ENCODE measurements at regions not wholly inside any gene's neighbourhood (a gene's known extent, or its start where the extent isn't known, plus 50 kb on each side); places are given as distances from the start of the nearest gene placed in this dataset.
"Not testable (repeated sequence)": the region's sequence is repeated elsewhere in the genome, so short reads cannot be mapped to it uniquely, and the experiment has no call there.

DNA sequence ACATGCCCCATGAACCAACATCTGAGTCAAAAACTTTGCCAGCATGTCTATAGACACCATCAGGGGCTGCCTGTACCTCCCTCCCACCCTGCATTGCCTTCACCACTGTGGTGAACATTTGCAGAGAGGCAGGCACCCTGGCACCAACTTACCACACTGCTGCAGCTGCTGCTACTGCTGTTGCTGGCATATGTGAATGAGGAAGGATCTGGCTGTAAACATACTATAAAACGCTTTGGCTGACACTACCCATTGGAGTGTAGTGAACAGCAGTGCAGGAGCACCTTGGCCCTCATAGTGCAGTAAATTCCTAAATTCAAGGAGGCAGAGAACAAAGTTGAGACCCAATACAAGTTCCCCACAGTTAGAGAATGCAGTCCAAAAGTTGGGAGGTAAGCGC lies 90.6 kb upstream of the SPIN4 start:
- H3K27me3 Mint-ChIP-seq (ENCODE audit: low read depth): no peaks in the 10 kb centered on the region
- no peak overlapping the region for H3K4me3 Mint-ChIP-seq
- H3K4me1 Mint-ChIP-seq (ENCODE audit: low read depth): no peaks in the 10 kb centered on the region
- H3K9me3 Mint-ChIP-seq: peaks cover 16% of the 10 kb centered on the region
- no peak overlapping the region for H3K27ac Mint-ChIP-seq
- intact Hi-C loops (cut with micrococcal nuclease): no loop called here
- H3K36me3 Mint-ChIP-seq (ENCODE audit: low read depth): peaks cover 36% of the 10 kb centered on the region
- CTCF ChIA-PET: no interaction called here
- DNase-seq: no peak

DNA sequence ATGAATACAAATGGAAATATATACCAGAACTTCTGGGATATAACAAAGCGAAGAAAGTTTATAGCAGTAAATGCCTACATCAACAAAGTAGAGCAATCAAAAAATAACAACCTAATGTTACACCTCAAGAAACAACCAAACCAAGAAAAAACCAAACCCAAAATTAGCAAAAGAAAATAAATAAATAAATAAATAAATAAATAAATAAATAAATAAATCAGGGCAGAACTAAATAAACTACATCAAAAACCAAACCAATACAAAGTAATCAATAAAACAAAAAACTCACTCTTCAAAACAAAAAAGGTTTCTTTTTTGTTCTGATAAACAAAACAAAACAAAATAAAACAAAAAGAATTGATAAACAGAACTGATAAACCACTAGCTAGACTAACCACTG lies 88.4 kb upstream of the SPIN4 start:
- peaks cover 18% of the 10 kb centered on the region for H3K9me3 Mint-ChIP-seq
- intact Hi-C loops (cut with micrococcal nuclease): no loop called here
- peaks cover 40% of the 10 kb centered on the region for H3K36me3 Mint-ChIP-seq (ENCODE audit: low read depth)
- CTCF ChIA-PET: no interaction called here
- no peaks in the 10 kb centered on the region for H3K27me3 Mint-ChIP-seq (ENCODE audit: low read depth)
- H3K27ac Mint-ChIP-seq: no peak overlapping the region
- no peak overlapping the region for H3K4me3 Mint-ChIP-seq
- no peaks in the 10 kb centered on the region for H3K4me1 Mint-ChIP-seq (ENCODE audit: low read depth)
- DNase-seq: no peak

DNA sequence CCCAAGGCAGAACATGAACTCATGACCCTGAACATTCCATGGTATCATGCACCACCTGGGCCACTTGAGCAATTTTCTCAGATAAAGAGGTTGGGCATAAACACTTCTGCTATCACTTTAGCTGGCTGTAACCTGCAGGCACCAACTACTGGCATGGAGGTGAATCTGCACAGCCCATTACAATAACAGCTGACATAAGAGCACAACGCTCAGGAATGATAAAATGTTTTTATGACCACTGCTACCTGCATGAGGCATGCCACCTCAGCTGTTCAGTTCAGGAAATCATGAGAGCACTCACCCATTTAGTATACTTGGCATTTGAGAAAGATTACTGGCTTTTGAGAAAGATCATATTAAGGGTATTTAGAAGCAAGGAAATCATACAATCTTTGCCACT lies 85.7 kb upstream of the SPIN4 start:
- Mint-ChIP-seq H3K4me1 (ENCODE audit: low read depth) (no peaks in the 10 kb centered on the region), H3K9me3 (peaks cover 12% of the 10 kb centered on the region), H3K27me3 (ENCODE audit: low read depth) (no peaks in the 10 kb centered on the region), H3K27ac (no peak overlapping the region), H3K36me3 (ENCODE audit: low read depth) (peaks cover 35% of the 10 kb centered on the region), H3K4me3 (no peak overlapping the region)
- no peak for DNase-seq
- intact Hi-C loops (cut with micrococcal nuclease): no loop called here
- CTCF ChIA-PET: no interaction called here

DNA sequence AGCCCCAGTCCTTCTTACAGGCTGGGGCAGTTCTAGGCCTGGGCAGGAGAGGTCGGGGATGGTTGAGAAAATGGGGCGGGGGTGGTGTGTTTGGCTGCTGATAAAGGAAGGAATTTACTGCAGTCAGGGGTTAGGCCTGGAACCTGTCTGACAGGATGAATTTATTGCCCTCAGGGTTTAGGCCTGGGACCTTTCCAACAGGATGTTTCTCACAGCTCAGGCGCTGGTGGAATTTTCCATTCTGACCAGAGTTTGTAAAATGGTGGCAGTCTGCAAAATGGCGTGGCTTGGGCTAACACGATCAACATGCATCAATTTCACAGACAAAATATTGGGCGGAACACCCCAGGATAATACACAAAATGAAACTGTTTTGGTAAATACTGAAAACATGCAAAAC lies 83.5 kb upstream of the SPIN4 start:
- Mint-ChIP-seq H3K4me3 (no peak overlapping the region), H3K4me1 (ENCODE audit: low read depth) (no peaks in the 10 kb centered on the region), H3K36me3 (ENCODE audit: low read depth) (peaks cover 21% of the 10 kb centered on the region), H3K27ac (no peak overlapping the region), H3K9me3 (peaks cover 6% of the 10 kb centered on the region), H3K27me3 (ENCODE audit: low read depth) (no peaks in the 10 kb centered on the region)
- DNase-seq: no peak
- intact Hi-C loops (cut with micrococcal nuclease): no loop called here
- CTCF ChIA-PET: no interaction called here

- Mint-ChIP-seq H3K27ac (no peak overlapping the region), H3K9me3 (peaks cover 6% of the 10 kb centered on the region), H3K36me3 (ENCODE audit: low read depth) (peaks cover 18% of the 10 kb centered on the region), H3K4me1 (ENCODE audit: low read depth) (no peaks in the 10 kb centered on the region), H3K27me3 (ENCODE audit: low read depth) (no peaks in the 10 kb centered on the region), H3K4me3 (no peak overlapping the region)
- intact Hi-C loops (cut with micrococcal nuclease): no loop called here
- CTCF ChIA-PET: no interaction called here
- DNase-seq: no peak
These were observed 83.1 kb upstream of the SPIN4 start for GRCh38 chrX:63434206-63434605.

- Mint-ChIP-seq H3K4me3 (no peak overlapping the region), H3K27ac (no peak overlapping the region), H3K36me3 (ENCODE audit: low read depth) (peaks cover 17% of the 10 kb centered on the region), H3K4me1 (ENCODE audit: low read depth) (no peaks in the 10 kb centered on the region), H3K27me3 (ENCODE audit: low read depth) (no peaks in the 10 kb centered on the region), H3K9me3 (peaks cover 5% of the 10 kb centered on the region)
- intact Hi-C loops (cut with micrococcal nuclease): no loop called here
- CTCF ChIA-PET: no interaction called here
- no peak for DNase-seq
These were observed 78.9 kb upstream of the SPIN4 start for GRCh38 chrX:63430026-63430425.

DNA sequence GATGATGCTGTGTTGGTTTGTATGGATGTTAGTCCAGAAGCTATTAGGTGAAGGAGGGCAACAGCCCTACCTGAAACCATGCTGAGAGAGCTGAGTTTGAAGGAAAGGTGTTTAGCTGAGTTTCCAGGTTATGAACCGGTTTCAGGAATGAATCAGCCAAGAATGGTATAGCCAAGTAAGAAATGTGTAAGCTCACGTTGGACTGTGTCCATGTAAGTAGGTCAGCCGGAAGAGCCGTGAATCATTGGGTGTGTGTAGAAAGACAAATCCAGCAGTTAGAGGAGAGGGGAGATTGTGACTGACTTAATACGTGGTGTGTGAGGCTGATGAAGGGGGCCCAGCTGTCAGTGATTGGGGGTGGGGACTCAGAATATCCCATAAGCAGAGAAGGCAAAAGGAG lies 77.2 kb upstream of the SPIN4 start:
- Mint-ChIP-seq H3K27me3 (ENCODE audit: low read depth) (no peaks in the 10 kb centered on the region), H3K4me1 (ENCODE audit: low read depth) (no peaks in the 10 kb centered on the region), H3K36me3 (ENCODE audit: low read depth) (peaks cover 15% of the 10 kb centered on the region), H3K27ac (no peak overlapping the region), H3K4me3 (no peak overlapping the region), H3K9me3 (peaks cover 13% of the 10 kb centered on the region)
- CTCF ChIA-PET: no interaction called here
- no peak for DNase-seq
- intact Hi-C loops (cut with micrococcal nuclease): no loop called here

DNA sequence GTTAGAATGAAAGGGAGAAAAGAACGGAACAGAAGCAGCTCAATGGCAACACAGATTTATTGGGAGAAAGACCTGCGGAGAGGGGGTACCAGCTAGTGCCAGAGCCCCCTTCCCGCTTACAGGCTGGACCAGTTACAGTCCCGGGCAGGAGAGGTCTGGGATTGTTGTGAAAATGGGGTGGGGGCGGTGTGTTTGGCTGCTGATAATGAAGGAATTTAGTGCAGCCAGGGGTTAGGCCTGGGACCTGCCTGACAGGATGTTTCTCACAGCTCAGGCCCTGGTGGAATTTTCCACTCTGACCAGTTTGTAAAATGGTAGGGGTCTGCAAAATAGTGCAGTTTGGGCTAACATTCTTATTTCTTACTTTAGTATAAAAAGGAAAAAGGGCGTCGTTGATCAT lies 75.4 kb upstream of the SPIN4 start:
- no peak for DNase-seq
- Mint-ChIP-seq H3K36me3 (ENCODE audit: low read depth) (peaks cover 15% of the 10 kb centered on the region), H3K27ac (no peak overlapping the region), H3K4me3 (no peak overlapping the region), H3K4me1 (ENCODE audit: low read depth) (no peaks in the 10 kb centered on the region), H3K27me3 (ENCODE audit: low read depth) (no peaks in the 10 kb centered on the region), H3K9me3 (peaks cover 12% of the 10 kb centered on the region)
- intact Hi-C loops (cut with micrococcal nuclease): no loop called here
- CTCF ChIA-PET: no interaction called here

DNA sequence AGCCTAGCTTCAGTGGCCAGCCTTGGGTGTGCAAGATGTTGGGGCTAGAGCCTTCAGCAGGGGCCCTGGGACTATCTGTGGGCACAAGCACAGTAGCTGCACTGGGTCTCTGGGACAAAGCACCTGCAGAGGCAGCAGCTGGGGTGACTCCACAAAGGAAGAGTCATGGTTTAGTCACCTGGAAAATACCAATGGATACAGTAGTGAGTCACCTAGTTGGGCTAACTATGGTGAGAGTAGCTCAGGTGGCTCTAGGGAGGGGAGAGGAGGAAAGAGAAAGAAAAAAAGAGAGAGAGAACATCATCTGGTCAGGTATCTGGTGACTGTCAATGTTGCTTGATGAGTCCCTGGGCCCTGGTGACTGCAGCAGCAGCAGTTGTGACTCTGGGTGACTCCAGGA lies 72.9 kb upstream of the SPIN4 start:
- no peaks in the 10 kb centered on the region for H3K4me1 Mint-ChIP-seq (ENCODE audit: low read depth)
- H3K27me3 Mint-ChIP-seq (ENCODE audit: low read depth): no peaks in the 10 kb centered on the region
- no peak overlapping the region for H3K27ac Mint-ChIP-seq
- intact Hi-C loops (cut with micrococcal nuclease): no loop called here
- DNase-seq: no peak
- peaks cover 15% of the 10 kb centered on the region for H3K36me3 Mint-ChIP-seq (ENCODE audit: low read depth)
- no peak overlapping the region for H3K4me3 Mint-ChIP-seq
- H3K9me3 Mint-ChIP-seq: peaks cover 14% of the 10 kb centered on the region
- CTCF ChIA-PET: no interaction called here

GRCh38 chrX:63421411-63421810 lies 70.3 kb upstream of the SPIN4 start:
- intact Hi-C loops (cut with micrococcal nuclease): no loop called here
- peaks cover 25% of the 10 kb centered on the region for H3K9me3 Mint-ChIP-seq
- H3K4me1 Mint-ChIP-seq (ENCODE audit: low read depth): no peaks in the 10 kb centered on the region
- no peaks in the 10 kb centered on the region for H3K27me3 Mint-ChIP-seq (ENCODE audit: low read depth)
- peaks cover 15% of the 10 kb centered on the region for H3K36me3 Mint-ChIP-seq (ENCODE audit: low read depth)
- DNase-seq: no peak
- CTCF ChIA-PET: no interaction called here
- no peak overlapping the region for H3K27ac Mint-ChIP-seq
- H3K4me3 Mint-ChIP-seq: no peak overlapping the region

GRCh38 chrX:63418211-63418610 lies 67.1 kb upstream of the SPIN4 start:
- intact Hi-C loops (cut with micrococcal nuclease): no loop called here
- CTCF ChIA-PET: no interaction called here
- Mint-ChIP-seq H3K27me3 (ENCODE audit: low read depth) (no peaks in the 10 kb centered on the region), H3K4me3 (no peak overlapping the region), H3K4me1 (ENCODE audit: low read depth) (no peaks in the 10 kb centered on the region), H3K27ac (no peak overlapping the region), H3K36me3 (ENCODE audit: low read depth) (peaks cover 2% of the 10 kb centered on the region), H3K9me3 (peaks cover 16% of the 10 kb centered on the region)
- no peak for DNase-seq

DNA sequence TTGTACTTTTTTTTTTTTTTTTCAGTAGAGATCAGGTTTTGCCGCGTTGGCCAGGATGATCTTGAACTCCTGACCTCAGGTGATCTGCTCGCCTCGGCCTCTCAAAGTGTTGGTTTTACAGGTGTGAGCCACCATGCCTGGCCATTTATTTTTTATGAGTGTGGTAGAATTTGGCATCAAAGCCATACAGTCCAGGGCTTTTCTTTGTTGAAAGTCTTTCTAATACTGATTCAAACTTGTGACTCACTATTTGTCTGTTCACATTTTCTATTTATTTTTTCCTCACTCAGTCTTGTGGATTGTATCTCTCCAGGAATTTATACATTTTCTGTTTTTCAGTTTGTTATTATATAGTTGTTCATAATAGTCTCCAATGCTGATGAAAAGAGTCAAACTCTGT lies 66.5 kb upstream of the SPIN4 start:
- CTCF ChIA-PET: no interaction called here
- intact Hi-C loops (cut with micrococcal nuclease): no loop called here
- H3K4me1 Mint-ChIP-seq (ENCODE audit: low read depth): no peaks in the 10 kb centered on the region
- no peak overlapping the region for H3K27ac Mint-ChIP-seq
- DNase-seq: no peak
- no peak overlapping the region for H3K4me3 Mint-ChIP-seq
- peaks cover 15% of the 10 kb centered on the region for H3K9me3 Mint-ChIP-seq
- H3K36me3 Mint-ChIP-seq (ENCODE audit: low read depth): peaks cover 2% of the 10 kb centered on the region
- no peaks in the 10 kb centered on the region for H3K27me3 Mint-ChIP-seq (ENCODE audit: low read depth)

DNA sequence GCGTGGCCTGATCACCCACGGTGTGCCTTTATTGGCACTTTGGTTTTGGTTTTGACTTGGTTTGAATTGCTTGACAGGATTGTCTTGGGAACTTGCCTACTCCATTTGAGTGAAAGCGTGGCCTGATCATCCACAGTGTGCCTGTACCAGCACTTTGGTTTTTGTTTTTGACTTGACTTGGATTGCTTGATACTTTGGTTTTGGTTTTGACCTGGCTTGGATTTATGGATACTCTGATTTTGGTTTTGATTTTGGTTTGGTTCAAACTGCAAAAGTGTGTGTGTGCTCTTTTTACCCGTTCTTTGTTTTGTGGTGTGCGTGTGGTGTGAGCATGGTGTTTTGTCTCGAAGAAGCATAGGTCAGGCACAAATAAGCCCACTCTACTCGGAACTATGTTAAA lies 58.8 kb upstream of the SPIN4 start:
- H3K36me3 Mint-ChIP-seq (ENCODE audit: low read depth); CTCF ChIA-PET; H3K4me1 Mint-ChIP-seq (ENCODE audit: low read depth); H3K4me3 Mint-ChIP-seq; H3K27ac Mint-ChIP-seq; H3K9me3 Mint-ChIP-seq; DNase-seq; H3K27me3 Mint-ChIP-seq (ENCODE audit: low read depth); intact Hi-C loops (cut with micrococcal nuclease): not testable (repeated sequence)

DNA sequence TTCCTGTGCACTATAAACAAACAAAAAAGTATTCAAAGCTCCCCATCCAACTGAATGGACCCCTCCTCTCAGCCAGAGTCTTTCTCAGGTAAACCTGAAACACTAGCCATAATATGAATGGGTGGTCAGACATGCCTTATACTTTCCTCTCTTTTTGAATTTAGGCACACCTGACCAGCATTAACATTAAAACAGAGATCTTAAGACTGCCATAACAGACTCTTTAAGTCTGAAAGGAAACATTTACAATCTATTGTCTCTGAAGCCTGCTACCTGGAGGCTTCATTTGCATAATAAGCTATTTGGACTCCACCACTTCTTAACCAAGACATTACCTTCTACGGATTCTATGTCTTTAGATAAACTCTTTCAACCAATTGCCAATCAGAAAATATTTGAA lies 56.9 kb upstream of the SPIN4 start:
- no peak overlapping the region for H3K27ac Mint-ChIP-seq
- CTCF ChIA-PET: no interaction called here

More for the DNA sequence above, 56.9 kb upstream of the SPIN4 start:
- intact Hi-C loops (cut with micrococcal nuclease): no loop called here
- Mint-ChIP-seq H3K4me3 (no peak overlapping the region), H3K4me1 (ENCODE audit: low read depth) (no peaks in the 10 kb centered on the region), H3K27me3 (ENCODE audit: low read depth) (no peaks in the 10 kb centered on the region), H3K36me3 (ENCODE audit: low read depth) (peaks cover 1% of the 10 kb centered on the region), H3K9me3 (peaks cover 7% of the 10 kb centered on the region)
- no peak for DNase-seq
